Mesendoderm (in vitro differentiated cells): ENCODE measurements at regions not wholly inside any gene's neighbourhood (a gene's known extent, or its start where the extent isn't known, plus 50 kb on each side); places are given as distances from the start of the nearest gene placed in this dataset.

Experiments used
- DNase-seq: peaks from one replicate; pipeline ENCODE4 v3.0.0; 2013
- H2AK5ac ChIP-seq: 2 replicates; pipeline ENCODE4 v1.6.1; 2013; ENCODE audit warnings: low read length, inconsistent platforms
- H2BK120ac ChIP-seq: 2 replicates; pipeline ENCODE4 v1.6.1; 2013; ENCODE audit warnings: low read depth, mild to moderate bottlenecking, low read length, moderate library complexity, mixed read lengths
- H2BK15ac ChIP-seq: replicated peaks from 2 replicates; pipeline ENCODE4 v1.6.1; 2013; ENCODE audit warnings: low read depth, mild to moderate bottlenecking, moderate library complexity
- H2BK5ac ChIP-seq: 2 replicates; pipeline ENCODE4 v1.6.1; 2013; ENCODE audit warnings: low read length, inconsistent platforms
- H3K18ac ChIP-seq: 2 replicates; pipeline ENCODE4 v1.6.1; 2013; ENCODE audit warnings: mild to moderate bottlenecking, low read length, mixed read lengths
- H3K23ac ChIP-seq: one replicate; pipeline ENCODE4 v1.6.1; 2013; ENCODE audit warnings: low read length
- H3K27ac ChIP-seq: 2 replicates; pipeline ENCODE4 v1.5.1; 2013; ENCODE audit warnings: low read depth, mild to moderate bottlenecking, inconsistent platforms, low read length, moderate library complexity
- H3K27me3 ChIP-seq: 2 replicates; pipeline ENCODE4 v1.6.1; 2013; ENCODE audit warnings: low read length, control low read depth, mild to moderate bottlenecking, inconsistent platforms; ENCODE audit not compliant: insufficient read depth, poor library complexity
- H3K36me3 ChIP-seq: 2 replicates; pipeline ENCODE4 v1.6.1; 2013; ENCODE audit warnings: low read length, inconsistent platforms; ENCODE audit not compliant: control insufficient read depth, insufficient read depth
- H3K4ac ChIP-seq: one replicate; pipeline ENCODE4 v1.6.1; 2013; ENCODE audit warnings: low read depth, mild to moderate bottlenecking, low read length, moderate library complexity
- H3K4me1 ChIP-seq: 2 replicates; pipeline ENCODE4 v1.6.1; 2013; ENCODE audit warnings: low read depth, low read length, inconsistent platforms; ENCODE audit not compliant: control insufficient read depth
- H3K4me2 ChIP-seq: 2 replicates; pipeline ENCODE4 v1.6.1; 2013; ENCODE audit warnings: low read length
- H3K4me3 ChIP-seq: 2 replicates; pipeline ENCODE4 v1.5.1; 2013; ENCODE audit warnings: mild to moderate bottlenecking, low read length
- H3K56ac ChIP-seq: one replicate; pipeline ENCODE4 v1.6.1; 2013; ENCODE audit warnings: low read length
- H3K79me1 ChIP-seq: 2 replicates; pipeline ENCODE4 v1.6.1; 2013; ENCODE audit warnings: low read length, inconsistent platforms
- H3K79me2 ChIP-seq: 2 replicates; pipeline ENCODE4 v1.6.1; 2013; ENCODE audit warnings: mild to moderate bottlenecking, low read length; ENCODE audit not compliant: control insufficient read depth, insufficient read depth
- H3K9ac ChIP-seq: 2 replicates; pipeline ENCODE4 v1.6.1; 2013; ENCODE audit warnings: low read length, inconsistent platforms
- H4K5ac ChIP-seq: one replicate; pipeline ENCODE4 v1.6.1; 2013; ENCODE audit warnings: low read length
- H4K8ac ChIP-seq: one replicate; pipeline ENCODE4 v1.6.1; 2013; ENCODE audit warnings: low read depth, mild to moderate bottlenecking, control low read depth, low read length, moderate library complexity
- WGBS: extraction: QIAGEN DNeasy Blood & Tissue Kit; methylation state at CpG from one replicate; pipeline ENCODE4 v1.1.7; 2013; ENCODE audit warnings: low lambda C conversion rate, missing lambda C conversion rate; ENCODE audit not compliant: insufficient coverage; ENCODE audit errors: extremely low coverage; 5-methylcytosine and 5-hydroxymethylcytosine counted together

DNA sequence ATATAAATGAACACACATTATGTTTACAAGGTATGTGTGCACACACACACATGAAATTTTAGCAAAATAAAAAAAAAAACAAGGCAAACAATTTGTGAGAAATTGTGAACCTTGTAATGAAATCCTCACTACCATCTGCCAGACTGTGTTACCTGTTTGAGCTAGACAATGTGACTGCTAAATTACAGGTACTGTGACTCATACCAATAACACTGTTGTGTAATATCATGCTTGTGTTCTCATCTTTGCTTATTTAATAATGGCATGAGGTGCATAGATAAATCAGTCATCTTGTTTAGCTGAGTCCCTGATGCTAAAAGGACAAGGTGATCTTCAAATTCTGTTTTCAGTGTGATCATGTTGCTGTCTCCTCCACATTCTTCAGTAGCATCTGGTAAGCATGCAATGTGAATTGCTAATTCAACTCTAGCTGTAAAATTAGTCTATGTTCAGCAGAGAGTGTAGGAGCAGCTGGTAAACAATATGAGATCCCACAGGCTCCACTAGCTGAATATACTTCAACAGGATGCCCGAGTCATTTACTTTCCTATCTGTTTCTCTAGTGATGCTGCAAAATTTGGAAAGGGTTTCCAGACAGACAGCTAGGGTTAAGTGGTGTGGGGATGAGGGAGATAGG lies 966.3 kb upstream of the C9orf72 start:
- Histone ChIP-seq H3K56ac (no peak overlapping the region), H4K5ac (no peak overlapping the region), H3K4me3 (no peak overlapping the region), H3K4me1 (no peaks in the 10 kb centered on the region), H3K9ac (no peak overlapping the region), H3K79me2 (no peaks in the 10 kb centered on the region), H3K27me3 (peaks cover 1% of the 10 kb centered on the region), H2BK120ac (no peak overlapping the region), H3K4ac (no peak overlapping the region), H3K36me3 (no peaks in the 10 kb centered on the region), H2BK15ac (no peak overlapping the region), H4K8ac (no peak overlapping the region), H2BK5ac (no peak overlapping the region), H3K79me1 (no peaks in the 10 kb centered on the region), H2AK5ac (no peak overlapping the region), H3K4me2 (no peak overlapping the region), H3K18ac (no peak overlapping the region), H3K27ac (no peak overlapping the region), H3K23ac (no peak overlapping the region)
- no peak for DNase-seq
- no CpG with 5 or more reads among the region's 1 CpG for WGBS

DNA sequence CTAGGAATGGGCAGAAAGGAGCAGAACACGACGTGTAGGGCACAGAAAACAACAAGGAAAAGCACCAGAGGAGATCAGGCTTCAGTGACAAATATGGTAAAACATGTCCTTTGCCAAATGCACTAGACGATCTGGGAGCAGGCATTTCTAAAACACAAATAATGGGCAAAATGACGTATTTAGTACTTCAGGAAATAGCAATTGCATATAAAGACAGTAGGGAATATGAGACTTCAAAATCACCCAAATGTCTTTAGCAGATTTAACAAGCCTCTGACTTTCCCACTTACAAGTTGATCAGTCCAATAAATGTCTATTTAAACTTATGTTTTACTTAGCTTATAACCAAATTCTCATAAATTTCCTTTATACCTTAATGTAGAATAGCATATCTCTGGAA lies 969.6 kb upstream of the C9orf72 start:
- Histone ChIP-seq H4K5ac (no peak overlapping the region), H4K8ac (no peak overlapping the region), H3K4me1 (no peaks in the 10 kb centered on the region), H3K27me3 (peaks cover 1% of the 10 kb centered on the region), H3K27ac (no peak overlapping the region), H3K4ac (no peak overlapping the region), H2AK5ac (no peak overlapping the region), H3K4me2 (no peak overlapping the region), H3K9ac (no peak overlapping the region), H3K23ac (no peak overlapping the region), H2BK5ac (no peak overlapping the region), H3K4me3 (no peak overlapping the region), H3K56ac (no peak overlapping the region), H3K79me1 (no peaks in the 10 kb centered on the region), H3K36me3 (no peaks in the 10 kb centered on the region), H2BK120ac (no peak overlapping the region), H3K79me2 (no peaks in the 10 kb centered on the region), H2BK15ac (no peak overlapping the region), H3K18ac (no peak overlapping the region)
- no CpG with 5 or more reads among the region's 4 CpGs for WGBS
- DNase-seq, result no peak

DNA sequence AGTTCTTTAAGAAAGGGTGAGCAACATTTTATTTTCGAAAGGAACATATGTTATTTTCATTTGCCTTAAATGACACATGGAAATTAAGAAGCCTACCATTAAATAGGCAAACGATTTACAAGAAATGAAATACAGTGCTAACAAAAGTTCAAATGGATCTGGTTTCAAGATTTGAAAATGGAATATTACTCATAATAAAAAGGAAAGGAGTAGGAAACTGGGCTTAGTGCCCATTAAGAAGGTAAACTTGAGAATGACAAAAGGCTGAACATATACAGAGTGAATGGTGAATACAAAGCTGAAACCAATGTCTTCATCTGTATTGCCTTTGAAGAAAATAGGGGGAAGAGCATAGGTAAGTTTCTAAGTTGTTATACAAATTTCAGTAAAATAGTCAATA lies 974.2 kb upstream of the C9orf72 start:
- Histone ChIP-seq H3K79me1 (no peaks in the 10 kb centered on the region), H2BK120ac (no peak overlapping the region), H2BK15ac (no peak overlapping the region), H3K27me3 (peaks cover 1% of the 10 kb centered on the region), H3K9ac (no peak overlapping the region), H2BK5ac (no peak overlapping the region), H3K18ac (no peak overlapping the region), H4K5ac (no peak overlapping the region), H3K4me3 (no peak overlapping the region), H3K23ac (no peak overlapping the region), H3K79me2 (no peaks in the 10 kb centered on the region), H2AK5ac (no peak overlapping the region), H3K56ac (no peak overlapping the region), H3K36me3 (no peaks in the 10 kb centered on the region), H3K4me1 (no peaks in the 10 kb centered on the region), H4K8ac (no peak overlapping the region), H3K4me2 (no peak overlapping the region), H3K4ac (no peak overlapping the region), H3K27ac (no peak overlapping the region)
- DNase-seq, result no peak
- no CpG with 5 or more reads among the region's 2 CpGs for WGBS

DNA sequence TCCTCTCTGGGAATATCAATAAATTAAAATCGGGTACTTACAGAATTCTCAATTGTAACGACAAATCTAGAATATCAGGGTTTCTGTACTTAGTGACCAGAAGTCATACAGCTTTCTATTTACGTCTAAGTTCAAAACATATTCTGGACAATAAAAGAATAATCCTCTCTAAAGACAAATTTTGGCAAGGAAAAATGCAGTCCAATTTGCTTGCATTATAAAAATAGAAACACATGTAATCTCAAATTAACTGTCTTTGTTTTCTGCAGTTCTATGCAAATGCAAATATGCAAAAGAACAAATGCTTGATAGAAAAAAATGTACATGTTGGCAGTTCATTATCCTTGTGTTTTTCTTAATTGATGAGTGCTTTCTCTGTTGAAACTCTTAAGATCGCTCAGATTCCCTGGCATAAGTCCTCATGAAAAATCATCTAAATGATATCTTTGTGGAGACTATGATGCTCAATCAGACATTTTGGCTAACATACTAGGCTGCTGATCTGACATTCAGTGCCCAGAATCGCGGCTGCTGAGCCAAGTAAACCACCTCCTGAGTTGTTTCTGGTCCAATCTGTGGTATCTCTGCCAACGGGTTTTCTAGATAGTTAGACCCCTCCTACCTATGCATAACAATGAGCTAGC lies 990.1 kb upstream of the C9orf72 start:
- Histone ChIP-seq H3K18ac (no peak overlapping the region), H3K23ac (no peak overlapping the region), H3K4me1 (no peaks in the 10 kb centered on the region), H2BK15ac (no peak overlapping the region), H3K4me2 (no peak overlapping the region), H3K27ac (no peak overlapping the region), H2AK5ac (no peak overlapping the region), H3K36me3 (no peaks in the 10 kb centered on the region), H2BK120ac (no peak overlapping the region), H3K79me2 (no peaks in the 10 kb centered on the region), H3K56ac (no peak overlapping the region), H4K8ac (no peak overlapping the region), H3K4ac (no peak overlapping the region), H3K27me3 (no peaks in the 10 kb centered on the region), H4K5ac (no peak overlapping the region), H2BK5ac (no peak overlapping the region), H3K79me1 (no peaks in the 10 kb centered on the region), H3K4me3 (no peak overlapping the region), H3K9ac (no peak overlapping the region)
- DNase-seq, result no peak
- no CpG with 5 or more reads among the region's 7 CpGs for WGBS

DNA sequence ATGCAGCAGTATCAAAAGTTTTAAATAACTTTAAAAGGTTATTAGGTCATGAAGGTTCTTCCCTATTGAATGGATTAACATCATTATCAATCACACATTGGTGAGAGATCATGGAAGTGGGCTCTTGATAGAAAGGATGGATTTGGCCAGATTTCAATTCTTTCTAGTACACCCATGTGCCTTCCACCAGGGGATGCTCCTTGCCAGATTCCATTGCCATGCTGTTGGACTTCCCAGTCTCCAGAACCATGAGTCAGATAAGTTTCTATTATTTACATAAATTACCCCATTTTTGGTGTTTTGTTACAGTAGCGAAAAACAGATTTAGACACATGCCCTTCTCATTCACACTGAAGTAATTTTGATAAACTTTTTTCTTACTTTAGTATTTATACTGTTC lies 1010.6 kb upstream of the C9orf72 start:
- Histone ChIP-seq H3K18ac (no peak overlapping the region), H3K23ac (no peak overlapping the region), H2BK15ac (no peak overlapping the region), H4K8ac (no peak overlapping the region), H3K79me1 (no peaks in the 10 kb centered on the region), H2BK5ac (no peak overlapping the region), H3K27ac (no peak overlapping the region), H3K4me3 (no peak overlapping the region), H3K4me2 (no peak overlapping the region), H3K27me3 (no peaks in the 10 kb centered on the region), H3K9ac (no peak overlapping the region), H3K56ac (no peak overlapping the region), H2AK5ac (no peak overlapping the region), H3K36me3 (no peaks in the 10 kb centered on the region), H2BK120ac (no peak overlapping the region), H3K4ac (no peak overlapping the region), H3K4me1 (no peaks in the 10 kb centered on the region), H4K5ac (no peak overlapping the region), H3K79me2 (no peaks in the 10 kb centered on the region)
- DNase-seq, result no peak
- no CpG with 5 or more reads among the region's 1 CpG for WGBS

DNA sequence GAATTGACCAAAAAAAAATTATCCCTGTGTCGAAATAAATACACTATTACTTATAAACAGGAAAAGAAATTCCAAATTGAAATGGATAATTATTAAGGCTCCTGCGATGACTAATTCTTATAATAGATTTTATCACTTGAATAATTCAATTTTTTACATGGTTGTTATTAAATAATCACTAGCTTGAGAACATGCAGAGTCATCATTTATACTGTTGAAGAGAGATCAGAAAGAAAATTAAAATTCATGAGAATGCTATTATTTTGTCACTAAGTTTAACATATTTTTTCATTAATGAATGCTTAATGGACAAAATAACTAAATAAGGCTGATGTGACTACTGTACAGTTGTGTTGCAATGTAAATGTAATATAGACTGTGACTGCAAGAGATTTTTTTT lies 1011.3 kb upstream of the C9orf72 start:
- no peak for DNase-seq
- no peak overlapping the region for H3K18ac ChIP-seq
- H3K4me2 ChIP-seq, result no peak overlapping the region
- no peak overlapping the region for H2BK120ac ChIP-seq
- H3K4ac ChIP-seq, result no peak overlapping the region
- H3K9ac ChIP-seq, result no peak overlapping the region
- H3K23ac ChIP-seq, result no peak overlapping the region
- H2BK15ac ChIP-seq, result no peak overlapping the region
- no peak overlapping the region for H4K8ac ChIP-seq
- no peak overlapping the region for H3K56ac ChIP-seq
- H3K4me3 ChIP-seq, result no peak overlapping the region
- no peaks in the 10 kb centered on the region for H3K36me3 ChIP-seq
- no peak overlapping the region for H3K27ac ChIP-seq
- no peak overlapping the region for H4K5ac ChIP-seq
- no peaks in the 10 kb centered on the region for H3K79me2 ChIP-seq
- H3K4me1 ChIP-seq, result no peaks in the 10 kb centered on the region
- no CpG with 5 or more reads among the region's 2 CpGs for WGBS
- H2AK5ac ChIP-seq, result no peak overlapping the region
- no peak overlapping the region for H2BK5ac ChIP-seq
- no peaks in the 10 kb centered on the region for H3K79me1 ChIP-seq
- H3K27me3 ChIP-seq, result no peaks in the 10 kb centered on the region
